HepG2 (cell line): ENCODE measurements at regions not wholly inside any gene's neighbourhood (a gene's known extent, or its start where the extent isn't known, plus 50 kb on each side); places are given as distances from the start of the nearest gene placed in this dataset.

Source experiments
- ATAC-seq: fragments of 200-7000 bp; cut with Tn5 transposase; 3 replicates; pipeline ENCODE4 v1.9.1; 2020; ENCODE audit warnings: mild to moderate bottlenecking, moderate library complexity
- BruUV-seq: library from RNA; stranded (reverse); fragments of 400-500 nt; replicated peaks from 2 replicates; lab custom pipeline; 2021; lab: Mats Ljungman, UMichigan
- CTCF ChIA-PET: fragments of 300-600 bp; formaldehyde crosslinking; extraction: SDS; loops from one replicate; lab custom pipeline; 2021; ENCODE audit warnings: low total read pairs, inconsistent platforms, low intra/inter-chr PET ratio; lab: Yijun Ruan, JAX
- POLR2A ChIA-PET: fragments of 350-600 bp; sonication (Branson Sonifier 250); formaldehyde crosslinking; loops from one replicate; lab custom pipeline; 2020; ENCODE audit warnings: antibody characterized with exemption, inconsistent platforms; lab: Yijun Ruan, JAX
- DNase-seq: peaks from one replicate; pipeline ENCODE4 v3.0.0-alpha.2; 2015; ENCODE audit warnings: low spot score
- FAIRE-seq: peaks from 3 replicates; lab custom pipeline; 2011; peaks lifted over from hg19 to GRCh38; lab: Jason Lieb, UNC
- H2AFZ ChIP-seq: one replicate; pipeline ENCODE4 v1.6.1; 2011; ENCODE audit warnings: low read length, inconsistent platforms
- H3K27ac ChIP-seq: fragments of 300-600 bp; 3 replicates; pipeline ENCODE4 v1.8.0; 2011; ENCODE audit warnings: mixed run types, mild to moderate bottlenecking, mixed read lengths, low read length, inconsistent platforms; ENCODE audit not compliant: insufficient read depth; ENCODE audit errors: extremely low read length
- H3K27me3 ChIP-seq, 2 experiments: fragments of 200-600 bp in 1 of 2; 2 replicates in 1 of 2; 3 replicates in 1 of 2; pipeline versions ENCODE4 v1.6.0 to v1.8.0; 2011; ENCODE audit warnings: low read length in 2 of 2, mild to moderate bottlenecking in 2 of 2, moderate library complexity in 2 of 2, inconsistent platforms in 1 of 2; ENCODE audit not compliant: insufficient read depth in 2 of 2, control insufficient read depth in 1 of 2
- H3K36me3 ChIP-seq, 2 experiments: fragments of 200-600 bp in 1 of 2; replicated peaks in 1 of 2; 2 replicates in 1 of 2; 3 replicates in 1 of 2; pipeline versions ENCODE4 v1.5.1 to v1.8.0; 2011; ENCODE audit warnings: low read length in 2 of 2, inconsistent platforms in 1 of 2; ENCODE audit not compliant: insufficient read depth in 2 of 2, control insufficient read depth in 1 of 2
- H3K4me1 ChIP-seq: 2 replicates; pipeline ENCODE4 v1.5.1; 2012; ENCODE audit warnings: low read length, inconsistent platforms; ENCODE audit not compliant: insufficient read depth
- H3K4me2 ChIP-seq: 2 replicates; pipeline ENCODE4 v1.6.0; 2011; ENCODE audit warnings: low read depth, low read length, inconsistent platforms
- H3K4me3 ChIP-seq, 3 experiments: fragments of 200-600 bp in 1 of 3; sonication (generic), shearing (Covaris generic) in 1 of 3; replicated peaks in 1 of 3; 2 replicates each; pipeline ENCODE4 v1.5.1; 2011 to 2016; ENCODE audit warnings: low read length in 3 of 3, inconsistent platforms in 2 of 3, low read depth in 2 of 3, mild to moderate bottlenecking in 2 of 3, control low read depth in 1 of 3, mixed read lengths in 1 of 3; ENCODE audit not compliant: insufficient read depth in 1 of 3
- H3K79me2 ChIP-seq: one replicate; pipeline ENCODE4 v1.6.1; 2011; ENCODE audit warnings: low read length, inconsistent platforms; ENCODE audit not compliant: insufficient read depth
- H3K9ac ChIP-seq: 2 replicates; pipeline ENCODE4 v1.6.0; 2011; ENCODE audit warnings: mild to moderate bottlenecking, low read depth, low read length, inconsistent platforms; ENCODE audit not compliant: insufficient read depth
- H3K9me3 ChIP-seq: 2 replicates; pipeline ENCODE4 v1.5.1; 2012; ENCODE audit warnings: mild to moderate bottlenecking, low read length
- H4K20me1 ChIP-seq: 2 replicates; pipeline ENCODE4 v1.6.0; 2011; ENCODE audit warnings: inconsistent platforms, mild to moderate bottlenecking, low read length, moderate library complexity; ENCODE audit not compliant: insufficient read depth
- ELF1 ChIP-seq: sonication (generic); formaldehyde crosslinking; IDR thresholded peaks from 2 replicates; pipeline ENCODE4 v1.4.0; 2020; ENCODE audit warnings: missing genetic modification reagents
- GATAD1 ChIP-seq: IDR thresholded peaks from 2 replicates; pipeline ENCODE4 v1.6.1; 2016; ENCODE audit warnings: missing genetic modification reagents, missing compliant biosample characterization
- KAT7 ChIP-seq: IDR thresholded peaks from 2 replicates; pipeline ENCODE4 v1.6.1; 2018; ENCODE audit warnings: borderline replicate concordance, missing compliant biosample characterization
- NFIB ChIP-seq: sonication (generic); formaldehyde crosslinking; IDR thresholded peaks from 2 replicates; pipeline ENCODE4 v1.9.0; 2021; ENCODE audit warnings: missing genetic modification reagents, mild to moderate bottlenecking, borderline replicate concordance
- SIN3A ChIP-seq: IDR thresholded peaks from 2 replicates; pipeline ENCODE4 v1.6.1; 2011; ENCODE audit warnings: low read depth, mild to moderate bottlenecking, control low read depth, low read length, borderline replicate concordance
- SMC3 ChIP-seq: IDR thresholded peaks from 2 replicates; pipeline ENCODE4 v1.6.1; 2011; ENCODE audit warnings: low read length, improper control_type of control experiment
- ZNF234 ChIP-seq: sonication (generic); formaldehyde crosslinking; conservative IDR thresholded peaks from 2 replicates; pipeline ENCODE4 v1.5.1; 2020; ENCODE audit warnings: mild to moderate bottlenecking, missing genetic modification reagents
- WGBS: methylation state at CpG from one replicate; pipeline ENCODE4 v1.1.6; 2017; ENCODE audit warnings: low lambda C conversion rate; 5-methylcytosine and 5-hydroxymethylcytosine counted together
- in situ Hi-C: cut with HindIII; loops from 2 replicates; pipeline ENCODE4 v1.10.0; 2017; ENCODE audit warnings: low pct_unique_long_range_greater_than_20kb; ENCODE audit not compliant: extremely low pct_ligation_motif_present
- intact Hi-C: fragments of 100-400 bp; cut with micrococcal nuclease; formaldehyde crosslinking; loops from one replicate; pipeline ENCODE4 v1.10.0; 2022; ENCODE audit not compliant: unreplicated experiment
- TF ChIP-seq, protein P1 (sequence below): sonication (generic); formaldehyde crosslinking; IDR thresholded peaks from 2 replicates; pipeline ENCODE4 v1.5.1; 2020; ENCODE audit warnings: mild to moderate bottlenecking, moderate library complexity, missing genetic modification reagents

DNA sequence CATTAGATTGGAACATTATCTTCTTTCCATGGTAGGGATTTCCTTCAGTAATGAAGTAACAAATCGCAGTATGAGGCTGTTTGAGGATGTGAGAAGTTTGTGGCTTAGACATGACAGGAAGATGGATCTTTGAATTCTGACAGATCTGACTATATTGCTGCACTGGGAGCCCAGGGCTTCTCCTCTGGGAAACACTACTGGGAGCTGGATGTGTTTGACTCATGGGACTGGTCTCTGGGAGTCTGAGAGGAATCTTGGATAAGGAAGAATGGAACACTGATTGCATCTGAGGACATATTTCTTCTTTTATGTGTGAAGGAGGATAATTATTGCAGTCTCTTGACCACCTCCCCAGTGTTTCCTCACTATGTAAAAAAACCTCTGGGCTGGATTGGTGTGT, 77.2 kb upstream of the ST6GAL2 start:
- H3K9me3 ChIP-seq, result no peaks in the 10 kb centered on the region
- in situ Hi-C loops (no loop called here), intact Hi-C loops (no loop called here)
- TF ChIP-seq SIN3A (no peak), ELF1 (CRISPR knock-in tag) (no peak), ZNF234 (CRISPR knock-in tag) (no peak), SMC3 (no peak), NFIB (no peak)
- TF ChIP-seq, protein P1, sequence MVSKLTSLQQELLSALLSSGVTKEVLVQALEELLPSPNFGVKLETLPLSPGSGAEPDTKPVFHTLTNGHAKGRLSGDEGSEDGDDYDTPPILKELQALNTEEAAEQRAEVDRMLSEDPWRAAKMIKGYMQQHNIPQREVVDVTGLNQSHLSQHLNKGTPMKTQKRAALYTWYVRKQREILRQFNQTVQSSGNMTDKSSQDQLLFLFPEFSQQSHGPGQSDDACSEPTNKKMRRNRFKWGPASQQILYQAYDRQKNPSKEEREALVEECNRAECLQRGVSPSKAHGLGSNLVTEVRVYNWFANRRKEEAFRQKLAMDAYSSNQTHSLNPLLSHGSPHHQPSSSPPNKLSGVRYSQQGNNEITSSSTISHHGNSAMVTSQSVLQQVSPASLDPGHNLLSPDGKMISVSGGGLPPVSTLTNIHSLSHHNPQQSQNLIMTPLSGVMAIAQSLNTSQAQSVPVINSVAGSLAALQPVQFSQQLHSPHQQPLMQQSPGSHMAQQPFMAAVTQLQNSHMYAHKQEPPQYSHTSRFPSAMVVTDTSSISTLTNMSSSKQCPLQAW (CRISPR knock-in tag), result no peak
- POLR2A ChIA-PET, result no interaction called here
- no peak for DNase-seq
- BruUV-seq, result no TSS peak
- ATAC-seq, result no peak
- H3K9ac ChIP-seq, result no peak overlapping the region
- no peaks in the 10 kb centered on the region for H3K79me2 ChIP-seq
- no peaks in the 10 kb centered on the region for H3K4me1 ChIP-seq
- H3K36me3 ChIP-seq, result no peaks in the 10 kb centered on the region
- no peak overlapping the region for H3K27ac ChIP-seq
- H3K4me2 ChIP-seq, result no peak overlapping the region
- CTCF ChIA-PET, result no interaction called here
- H3K4me3 ChIP-seq, result no peak overlapping the region
- H4K20me1 ChIP-seq, result no peaks in the 10 kb centered on the region
- no peak overlapping the region for H2AFZ ChIP-seq
- no peaks in the 10 kb centered on the region for H3K27me3 ChIP-seq
- FAIRE-seq, result no peak
- 3% methylated on average over 1 of the region's 1 CpG for whole genome bisulfite sequencing

GRCh38 chr2:106963893-106964292, 77.9 kb upstream of the ST6GAL2 start:
- no peaks in the 10 kb centered on the region for H3K9me3 ChIP-seq
- H3K4me1 ChIP-seq, result no peaks in the 10 kb centered on the region
- no peaks in the 10 kb centered on the region for H3K36me3 ChIP-seq
- intact Hi-C loops, result no loop called here
- H3K4me3 ChIP-seq, result no peak overlapping the region
- no peaks in the 10 kb centered on the region for H3K27me3 ChIP-seq
- ATAC-seq, result no peak
- H4K20me1 ChIP-seq, result no peaks in the 10 kb centered on the region
- ChIA-PET POLR2A (no interaction called here), CTCF (no interaction called here)
- H3K4me2 ChIP-seq, result no peak overlapping the region
- H3K9ac ChIP-seq, result no peak overlapping the region
- FAIRE-seq, result no peak
- no TSS peak for BruUV-seq
- H3K27ac ChIP-seq, result no peak overlapping the region
- no peak overlapping the region for H2AFZ ChIP-seq
- no peaks in the 10 kb centered on the region for H3K79me2 ChIP-seq
- in situ Hi-C loops, result no loop called here
- WGBS, result 0% methylated on average over 5 of the region's 5 CpGs
- DNase-seq, result no peak
- TF ChIP-seq KAT7 (CRISPR knock-in tag), result no peak
- TF ChIP-seq GATAD1 (CRISPR knock-in tag), result no peak
- TF ChIP-seq, all 625 proteins: peak for 0
